ENCODE measurements at regions not wholly inside any gene's neighbourhood (a gene's known extent, or its start where the extent isn't known, plus 50 kb on each side); places are given as distances from the start of the nearest gene placed in this dataset.
"Not testable (repeated sequence)": the region's sequence is repeated elsewhere in the genome, so short reads cannot be mapped to it uniquely, and the experiment has no call there.

GRCh38 chr1:174090471-174090870, 68.3 kb upstream of the RC3H1 start:
- H3K27me3 ChIP-seq (ENCODE audit: control insufficient read depth in 3 of 3, insufficient read depth in 3 of 3, low read length in 2 of 3): no peaks in the 10 kb centered on the region
- no peak overlapping the region for H3K27ac ChIP-seq (ENCODE audit: low read depth in 1 of 2, low read length in 1 of 2)
- WGBS, 2 donors: 92 to 96% methylated on average over 3 of the region's 3 CpGs
- peaks cover 0 to 5% (median 0%) of the 10 kb centered on the region in 4 donors for H3K9me3 ChIP-seq (ENCODE audit: control insufficient read depth in 4 of 4, insufficient read depth in 3 of 4, low read length in 3 of 4)
- no peak overlapping the region for H3K9ac ChIP-seq (ENCODE audit: insufficient read depth in 1 of 2, low read length in 2 of 2)
- no peak overlapping the region for H3K4me3 ChIP-seq
- ATAC-seq (ENCODE audit: insufficient read depth, low FRiP score) (no peak), DNase-seq (no peak)
- no peaks in the 10 kb centered on the region for H3K4me1 ChIP-seq (ENCODE audit: control insufficient read depth in 5 of 5, insufficient read depth in 5 of 5, low read length in 5 of 5)
- H3K36me3 ChIP-seq (ENCODE audit: control insufficient read depth in 4 of 4, insufficient read depth in 4 of 4, low read length in 4 of 4): no peaks in the 10 kb centered on the region
- TF ChIP-seq CTCF (IDR thresholded peaks at IDR 0.05; ENCODE audit: control extremely low read depth, extremely low read depth): no peak

- Histone ChIP-seq H3K9me3 (ENCODE audit: control insufficient read depth in 4 of 4, insufficient read depth in 3 of 4, low read length in 3 of 4) (no peaks in the 10 kb centered on the region), H3K4me1 (ENCODE audit: control insufficient read depth in 5 of 5, insufficient read depth in 5 of 5, low read length in 5 of 5) (no peaks in the 10 kb centered on the region), H3K9ac (ENCODE audit: insufficient read depth in 1 of 2, low read length in 2 of 2) (no peak overlapping the region), H3K27ac (ENCODE audit: low read depth in 1 of 2, low read length in 1 of 2) (no peak overlapping the region), H3K36me3 (ENCODE audit: control insufficient read depth in 4 of 4, insufficient read depth in 4 of 4, low read length in 4 of 4) (no peaks in the 10 kb centered on the region), H3K4me3 (no peak overlapping the region), H3K27me3 (ENCODE audit: control insufficient read depth in 3 of 3, insufficient read depth in 3 of 3, low read length in 2 of 3) (no peaks in the 10 kb centered on the region)
- ATAC-seq (ENCODE audit: insufficient read depth, low FRiP score) (no peak), DNase-seq (no peak)
- no peak for TF ChIP-seq CTCF (IDR thresholded peaks at IDR 0.05; ENCODE audit: control extremely low read depth, extremely low read depth)
- WGBS, 2 donors: 93 to 94% methylated on average over 1 of the region's 1 CpG
These were observed 58.7 kb upstream of the RC3H1 start for GRCh38 chr1:174080819-174081218.

- DNase-seq (no peak), ATAC-seq (ENCODE audit: insufficient read depth, low FRiP score) (no peak)
- H3K27me3 ChIP-seq (ENCODE audit: control insufficient read depth in 3 of 3, insufficient read depth in 3 of 3, low read length in 2 of 3): no peaks in the 10 kb centered on the region
- H3K4me1 ChIP-seq (ENCODE audit: control insufficient read depth in 5 of 5, insufficient read depth in 5 of 5, low read length in 5 of 5): no peaks in the 10 kb centered on the region
- H3K9me3 ChIP-seq (ENCODE audit: control insufficient read depth in 4 of 4, insufficient read depth in 3 of 4, low read length in 3 of 4): no peaks in the 10 kb centered on the region
- no peak overlapping the region for H3K9ac ChIP-seq (ENCODE audit: insufficient read depth in 1 of 2, low read length in 2 of 2)
- no peak overlapping the region for H3K27ac ChIP-seq (ENCODE audit: low read depth in 1 of 2, low read length in 1 of 2)
- H3K36me3 ChIP-seq (ENCODE audit: control insufficient read depth in 4 of 4, insufficient read depth in 4 of 4, low read length in 4 of 4): no peaks in the 10 kb centered on the region
- H3K4me3 ChIP-seq: no peak overlapping the region
- no peak for TF ChIP-seq CTCF (IDR thresholded peaks at IDR 0.05; ENCODE audit: control extremely low read depth, extremely low read depth)
These were observed 57.6 kb upstream of the RC3H1 start for GRCh38 chr1:174079796-174080195.

- H3K27me3 ChIP-seq (ENCODE audit: control insufficient read depth in 3 of 3, insufficient read depth in 3 of 3, low read length in 2 of 3); DNase-seq; H3K4me1 ChIP-seq (ENCODE audit: control insufficient read depth in 5 of 5, insufficient read depth in 5 of 5, low read length in 5 of 5); H3K9me3 ChIP-seq (ENCODE audit: control insufficient read depth in 4 of 4, insufficient read depth in 3 of 4, low read length in 3 of 4); H3K9ac ChIP-seq (ENCODE audit: insufficient read depth in 1 of 2, low read length in 2 of 2); H3K36me3 ChIP-seq (ENCODE audit: control insufficient read depth in 4 of 4, insufficient read depth in 4 of 4, low read length in 4 of 4); ATAC-seq (ENCODE audit: insufficient read depth, low FRiP score); H3K4me3 ChIP-seq; H3K27ac ChIP-seq (ENCODE audit: low read depth in 1 of 2, low read length in 1 of 2): not testable (repeated sequence)
- WGBS, 2 donors: 87 to 94% methylated on average over 5 of the region's 5 CpGs
These were observed 56.8 kb upstream of the RC3H1 start for GRCh38 chr1:174078916-174079315.

Data from lung (tissue), 11 donors.